HG02852 (cell line): ENCODE measurements at regions not wholly inside any gene's neighbourhood (a gene's known extent, or its start where the extent isn't known, plus 50 kb on each side); places are given as distances from the start of the nearest gene placed in this dataset.

ENCODE experiments used
- ATAC-seq: cut with Tn5 transposase; IDR thresholded peaks from one replicate; pipeline ENCODE4 v1.9.1; 2021; ENCODE audit warnings: mild to moderate bottlenecking, moderate library complexity; ENCODE audit not compliant: unreplicated experiment

DNA sequence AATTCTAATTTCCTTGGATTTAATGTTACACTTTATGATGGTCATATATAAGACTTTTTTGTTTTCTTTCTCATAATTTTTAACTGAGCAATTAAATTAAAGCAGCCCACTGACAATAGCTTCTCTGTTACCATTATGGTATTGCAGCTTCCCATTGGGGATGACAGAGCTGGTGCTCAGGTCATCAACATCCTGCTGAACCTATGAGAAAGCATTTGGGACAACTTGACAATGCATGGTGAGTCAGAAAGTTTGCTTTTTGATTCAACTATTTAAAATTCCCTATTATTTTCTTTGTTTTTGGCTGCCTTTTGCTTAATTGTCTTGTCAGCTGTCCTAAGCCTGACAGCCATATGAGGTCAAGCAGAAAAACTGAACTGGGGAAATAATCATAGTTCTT is 487.4 kb upstream of the RIOK2 start:
- ATAC-seq, result no peak

DNA sequence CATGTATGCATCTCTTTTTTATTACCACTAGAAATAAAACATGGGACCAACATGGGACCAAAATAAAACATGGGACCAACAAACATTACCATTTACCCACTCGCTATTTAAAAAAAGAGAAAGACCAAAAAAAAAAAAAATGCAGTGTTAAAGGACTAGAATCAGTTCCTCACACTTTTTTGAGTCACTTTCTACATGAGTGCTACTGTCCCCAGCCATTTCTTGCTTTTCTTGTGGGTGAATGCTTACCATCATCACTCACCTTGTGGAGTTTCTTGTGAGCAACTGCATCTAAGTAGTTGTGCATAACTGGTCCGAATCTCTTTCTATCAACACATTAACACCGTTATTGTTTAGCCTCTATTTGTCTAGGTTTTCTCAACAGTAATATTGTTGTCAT is 493.6 kb upstream of the RIOK2 start:
- no peak for ATAC-seq

DNA sequence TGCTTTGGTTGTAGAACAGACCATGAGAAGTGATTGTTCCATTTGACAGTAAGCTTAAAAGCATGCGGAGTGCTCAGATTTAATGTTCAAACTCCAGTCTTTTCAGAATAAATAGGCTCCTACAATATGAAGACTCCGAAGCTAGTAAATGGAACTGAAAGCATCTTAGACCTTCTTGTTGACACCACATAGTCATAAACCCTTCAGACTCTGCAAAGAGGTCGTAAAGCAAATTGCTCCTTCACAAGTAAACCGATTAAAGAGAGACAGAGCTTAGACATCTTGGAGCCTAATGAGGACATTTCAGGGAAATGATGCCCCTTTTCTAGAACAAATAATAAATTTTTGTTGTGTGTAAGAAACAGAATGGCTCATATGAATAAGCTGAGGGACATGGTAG is 511.0 kb upstream of the RIOK2 start:
- ATAC-seq, result no peak

DNA sequence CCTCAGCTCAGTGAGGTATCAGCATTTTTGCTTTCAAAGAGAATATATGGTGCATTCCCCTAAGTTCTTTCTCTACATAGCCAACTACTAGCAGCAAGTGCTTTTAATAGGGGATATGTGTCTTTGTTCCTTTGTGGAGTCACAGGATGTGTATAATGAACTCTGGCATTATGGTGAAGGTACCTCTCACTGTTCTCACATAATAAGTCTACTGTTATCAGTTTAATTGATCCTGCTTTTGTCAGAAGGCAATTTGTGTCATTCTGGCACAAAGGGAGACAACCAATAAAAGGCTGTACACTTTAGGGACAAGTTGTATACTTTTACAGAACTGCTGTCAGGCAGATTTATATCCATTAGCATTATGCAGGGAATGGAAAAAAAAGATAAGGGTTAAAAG is 531.4 kb upstream of the RIOK2 start:
- ATAC-seq, result no peak

DNA sequence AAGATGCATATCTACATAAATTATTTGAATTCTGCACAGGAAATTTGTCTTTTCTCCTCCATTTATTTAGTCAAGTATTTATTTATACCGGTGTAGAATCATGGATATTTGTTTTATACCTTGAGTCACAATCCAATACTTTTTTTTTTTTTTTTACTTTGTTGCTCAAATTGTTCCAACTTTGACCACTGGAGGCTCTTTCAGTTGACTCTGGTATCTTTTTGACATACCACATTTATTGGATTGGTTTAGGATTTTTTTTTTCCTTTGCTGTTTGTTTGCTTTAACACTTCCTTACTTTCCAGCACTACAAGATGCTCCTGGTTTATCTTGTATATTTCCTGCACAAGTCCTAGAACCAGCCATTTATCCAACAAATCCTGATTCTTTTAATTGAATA is 543.1 kb upstream of the RIOK2 start:
- no peak for ATAC-seq

DNA sequence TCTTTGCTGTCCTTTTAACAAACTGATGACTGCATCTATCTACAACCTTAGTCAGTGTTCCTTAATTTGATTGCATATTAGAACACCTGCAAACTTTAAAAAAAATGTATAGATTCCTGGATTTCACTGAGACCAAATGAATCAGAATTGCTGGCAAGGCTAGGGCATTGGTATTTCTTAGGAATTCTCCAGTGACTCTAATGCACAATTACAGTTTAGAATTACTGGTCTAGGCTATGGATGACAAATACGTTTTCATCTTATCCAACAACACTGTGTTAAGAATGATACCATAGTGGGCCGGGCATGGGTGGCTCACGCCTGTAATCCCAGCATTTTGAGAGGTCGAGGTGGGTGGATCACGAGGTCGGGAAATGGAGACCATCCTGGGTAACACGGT is 545.9 kb upstream of the RIOK2 start:
- no peak for ATAC-seq

DNA sequence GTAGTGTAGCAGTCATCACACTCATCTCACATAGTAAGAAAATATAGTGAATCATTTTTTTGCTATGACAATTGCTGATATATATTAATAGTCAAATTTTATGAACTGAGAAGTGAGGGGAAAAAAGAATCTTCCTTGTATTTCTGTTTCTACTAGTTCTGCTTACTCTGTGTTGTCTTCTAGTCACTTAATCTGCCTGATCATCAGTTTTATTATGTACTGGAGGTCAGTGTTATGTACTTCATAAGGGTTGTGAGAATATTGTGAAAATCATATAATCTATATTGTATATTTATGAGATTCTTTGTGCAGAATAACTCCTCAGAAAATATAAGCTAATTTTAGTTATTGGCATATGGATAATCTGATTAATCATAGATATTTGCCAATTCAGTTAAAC is 546.9 kb upstream of the RIOK2 start:
- ATAC-seq, result no peak

DNA sequence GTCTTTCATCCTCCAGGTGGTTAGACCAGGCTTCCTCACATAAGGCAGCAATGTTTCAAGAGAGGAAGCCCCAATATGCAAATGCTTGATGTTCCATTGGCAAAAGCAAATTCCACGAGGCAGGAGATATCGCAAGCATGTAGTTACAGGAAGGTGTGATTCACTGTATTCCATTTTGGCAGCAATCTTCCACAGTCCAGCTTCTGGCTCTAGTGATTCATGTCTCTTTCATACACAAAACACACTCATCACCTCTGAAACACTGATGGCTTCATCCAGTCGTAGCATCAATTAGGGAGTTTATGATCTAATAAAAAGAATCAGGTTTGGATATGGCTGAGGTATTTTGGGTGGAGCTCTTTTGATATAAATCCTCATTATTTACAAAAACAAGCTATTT is 552.2 kb upstream of the RIOK2 start:
- no peak for ATAC-seq

DNA sequence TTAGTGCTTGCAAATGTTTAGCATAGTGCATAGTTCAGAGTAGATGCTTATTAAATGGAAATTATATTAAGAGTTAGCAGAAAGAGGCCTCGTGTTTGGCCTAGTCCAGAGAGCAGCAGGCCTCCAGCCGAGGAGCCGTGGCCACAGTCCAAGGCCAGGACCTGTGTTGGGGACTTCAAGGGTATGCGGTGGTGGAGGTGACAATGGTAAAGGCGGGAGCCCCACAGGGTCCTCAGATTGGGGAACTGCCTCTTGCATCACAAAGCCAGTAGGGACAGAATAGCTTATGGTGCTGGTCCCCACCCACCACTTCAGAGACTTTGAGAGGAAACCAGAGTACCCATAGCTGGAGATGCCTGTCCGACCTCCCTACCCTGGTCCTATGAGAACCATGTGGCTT is 554.6 kb upstream of the RIOK2 start:
- ATAC-seq, result no peak

DNA sequence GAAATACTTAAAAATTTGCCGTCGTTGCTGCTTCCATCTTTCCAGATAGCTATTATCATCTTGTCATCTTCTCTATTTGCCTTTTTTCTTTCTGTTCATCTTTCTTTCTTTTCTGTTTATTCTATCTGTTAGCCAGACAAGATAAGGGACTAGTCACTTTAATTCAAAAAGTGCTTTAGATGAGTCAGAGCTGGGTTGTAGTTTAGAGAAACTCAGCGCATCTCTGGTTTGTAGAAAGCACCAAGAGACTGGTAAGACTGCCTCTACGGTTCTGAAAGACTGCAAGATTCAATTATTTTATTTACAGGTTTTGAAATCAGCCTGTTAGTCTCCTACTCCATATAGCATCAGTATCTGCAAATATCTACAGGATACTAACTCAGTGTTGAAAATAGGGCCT is 562.8 kb upstream of the RIOK2 start:
- no peak for ATAC-seq

DNA sequence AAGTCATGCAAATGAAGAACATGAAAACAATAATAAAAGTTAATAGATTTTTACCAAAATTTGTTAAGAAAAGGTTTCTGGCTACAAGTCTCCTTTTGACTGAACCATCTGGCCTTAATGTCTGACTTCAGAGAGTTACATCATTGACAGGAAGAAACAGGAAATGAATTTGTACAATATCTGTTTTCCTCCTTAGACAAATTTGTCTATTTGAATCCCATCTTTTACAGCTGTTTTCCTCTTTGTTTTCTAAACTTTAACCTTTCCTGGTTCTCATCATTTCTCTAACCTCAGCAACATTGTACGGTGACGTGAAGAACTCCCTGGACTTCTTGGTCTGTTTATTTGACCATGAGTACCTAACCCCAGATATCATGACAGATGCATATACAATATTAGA is 567.5 kb upstream of the RIOK2 start:
- ATAC-seq, result no peak

DNA sequence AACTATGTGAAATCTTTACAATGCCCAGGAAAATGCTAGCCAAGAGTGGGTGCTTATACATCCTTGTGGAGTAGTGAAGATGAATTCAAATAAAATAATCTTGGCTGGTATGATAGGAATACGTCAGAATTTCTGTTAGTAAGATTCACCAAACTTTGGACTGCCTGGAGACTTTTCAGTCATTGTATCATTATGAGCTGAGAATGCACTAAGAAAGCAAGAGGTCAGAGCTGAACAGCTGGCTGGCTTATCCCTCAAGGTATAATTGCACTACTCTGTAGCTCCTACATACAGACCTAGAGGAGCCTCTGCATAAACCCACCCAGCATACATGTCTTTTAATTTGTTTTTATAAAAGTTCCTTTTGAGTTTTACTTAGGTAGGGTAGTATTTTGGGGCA is 568.5 kb upstream of the RIOK2 start:
- no peak for ATAC-seq

DNA sequence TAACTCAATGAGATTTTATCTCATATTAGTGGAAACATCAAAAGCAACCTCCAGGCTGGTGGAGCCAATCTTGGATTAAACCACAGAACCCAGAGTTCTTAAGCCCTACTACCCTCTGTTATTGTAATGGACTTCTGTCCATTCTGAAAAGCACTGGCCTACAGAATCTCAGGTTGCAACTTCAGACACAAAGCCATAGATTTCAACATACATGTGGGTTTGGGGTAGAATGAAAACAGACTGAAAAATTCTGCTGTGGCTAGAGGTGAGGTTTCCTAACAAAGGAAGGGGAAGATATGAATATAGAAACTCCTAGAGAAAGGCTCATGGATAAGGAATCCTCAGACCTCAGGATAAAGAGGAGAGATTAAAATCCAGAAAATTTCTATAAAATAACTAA is 569.8 kb upstream of the RIOK2 start:
- ATAC-seq, result no peak

DNA sequence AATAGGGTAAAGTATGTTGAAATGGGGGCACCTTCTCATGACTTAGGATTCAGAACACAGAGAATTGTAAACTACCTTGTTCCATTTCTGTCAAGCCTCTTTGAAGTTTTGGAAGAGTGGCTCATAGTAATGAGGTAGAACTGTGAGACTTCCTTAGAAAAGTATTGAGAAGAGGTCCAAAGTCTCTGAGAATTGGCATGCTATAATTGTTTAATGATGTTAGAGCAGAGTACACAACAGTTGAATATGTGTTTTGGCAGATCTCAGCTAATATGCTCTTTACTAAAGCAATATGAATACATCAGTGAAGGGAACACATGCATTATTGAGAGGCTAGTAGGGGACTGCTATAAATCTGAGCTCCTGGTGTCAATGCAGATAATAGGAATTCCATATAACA is 579.4 kb upstream of the RIOK2 start:
- no peak for ATAC-seq

DNA sequence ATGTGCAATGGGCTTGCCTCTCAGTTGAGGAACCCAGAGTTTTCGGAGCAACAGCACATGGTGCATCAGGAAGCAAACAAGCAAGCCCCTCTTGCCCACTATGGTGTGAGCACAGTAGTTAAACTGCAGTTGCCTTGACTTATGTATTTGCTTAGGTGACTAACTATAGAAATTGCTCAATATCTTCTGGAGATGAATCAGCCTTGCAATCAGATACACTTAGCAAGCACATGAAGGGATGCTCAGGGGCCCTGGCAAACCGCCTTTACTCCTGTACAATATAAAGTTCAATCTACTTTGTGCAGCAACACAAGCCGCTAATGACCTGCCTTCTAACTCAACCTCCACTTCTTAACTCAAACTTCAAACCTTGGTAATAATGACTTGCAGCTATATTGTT is 581.7 kb upstream of the RIOK2 start:
- no peak for ATAC-seq

DNA sequence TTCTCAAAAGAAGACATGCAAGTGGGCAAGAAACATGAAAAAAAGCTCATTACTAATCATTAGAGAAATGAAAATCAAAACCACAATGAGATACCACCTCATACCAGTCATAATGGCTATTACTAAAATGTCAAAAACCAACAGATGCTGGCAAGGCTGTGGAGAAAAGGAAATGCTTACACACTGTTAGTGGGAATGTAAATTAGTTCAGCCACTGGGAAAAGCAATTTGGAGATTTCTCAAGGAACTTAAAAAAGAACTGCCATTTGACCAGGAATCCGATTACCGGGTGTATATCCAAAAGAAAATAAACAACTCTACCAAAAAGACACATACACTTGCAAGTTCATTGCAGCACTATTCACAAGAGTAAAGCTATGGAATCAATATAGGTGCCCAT is 595.4 kb upstream of the RIOK2 start:
- no peak for ATAC-seq

DNA sequence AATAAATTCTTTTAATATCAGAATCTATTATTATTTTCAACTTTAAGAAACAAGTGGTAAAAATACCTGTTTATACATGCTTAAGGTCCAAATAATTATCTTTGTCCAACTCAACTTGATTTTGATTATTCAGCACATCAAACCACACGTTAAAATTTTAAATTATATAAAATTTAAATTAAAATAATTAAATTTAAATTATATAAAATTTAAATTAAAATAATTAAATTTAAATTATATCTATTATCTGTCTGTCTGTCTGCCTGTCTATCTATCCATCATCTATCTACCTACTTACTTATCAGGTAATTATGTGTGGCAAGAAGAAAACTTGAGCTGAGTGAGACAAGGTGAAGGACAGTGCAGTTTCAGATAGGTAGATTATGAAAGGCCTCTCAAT is 605.3 kb upstream of the RIOK2 start:
- no peak for ATAC-seq

DNA sequence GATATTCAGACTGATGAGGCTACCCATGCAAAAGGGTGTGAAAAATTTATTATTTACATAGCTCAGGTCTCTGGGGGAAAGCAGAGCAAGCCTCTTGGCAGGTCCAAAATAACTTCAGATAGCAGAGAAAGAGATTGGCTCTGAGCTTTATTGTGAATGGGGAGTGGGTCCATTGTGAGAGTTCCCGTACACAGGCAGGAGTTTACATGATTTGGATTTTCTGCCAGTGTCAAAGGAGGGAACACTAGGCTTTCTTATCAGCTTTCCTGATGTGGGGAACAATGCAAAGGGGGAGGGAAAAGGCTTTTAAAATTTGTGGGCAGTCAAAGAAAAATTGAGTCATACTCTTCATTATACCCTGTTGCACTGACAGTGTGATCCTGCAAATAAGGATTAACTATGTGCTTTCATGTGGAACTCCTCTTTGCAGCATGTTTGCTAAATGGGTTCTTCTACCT is 615.0 kb upstream of the RIOK2 start:
- no peak for ATAC-seq

DNA sequence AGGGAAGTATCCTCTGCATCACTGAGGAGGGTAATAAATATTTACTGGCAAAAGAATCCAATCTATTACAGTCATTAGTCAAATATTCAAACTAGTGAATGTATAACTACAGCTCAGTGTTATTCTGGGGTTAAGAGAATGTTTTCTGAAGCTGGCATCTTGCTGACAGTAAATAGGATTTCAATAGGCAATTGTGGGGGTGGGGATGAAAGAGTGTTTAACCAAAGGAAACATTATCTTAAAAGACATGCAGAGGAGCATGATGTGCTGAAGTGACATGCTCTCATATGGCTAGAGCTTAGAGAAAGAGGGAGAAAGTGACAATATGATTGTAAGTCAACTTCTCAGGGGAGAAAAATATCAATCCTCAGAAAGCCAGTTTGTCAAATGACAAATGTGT is 618.4 kb upstream of the RIOK2 start:
- ATAC-seq, result no peak

DNA sequence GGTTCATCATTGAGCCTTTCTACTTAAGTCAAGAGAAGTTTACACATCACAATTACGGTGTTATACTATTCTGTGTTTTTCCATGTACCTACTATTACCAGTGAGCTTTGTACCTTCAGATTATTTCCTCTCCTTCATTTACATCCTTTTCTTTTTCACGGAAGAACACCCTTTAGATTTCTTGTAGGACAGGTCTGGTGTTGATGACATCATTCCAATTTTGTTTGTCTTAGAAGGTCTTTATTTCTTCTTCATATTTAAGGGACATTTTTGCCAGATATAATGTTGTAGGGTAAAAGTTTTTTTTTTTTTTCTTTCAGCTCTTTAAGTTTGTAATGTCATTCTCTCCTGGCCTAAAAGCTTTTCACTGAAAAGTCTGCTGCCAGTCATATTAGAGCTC is 637.1 kb upstream of the RIOK2 start:
- ATAC-seq, result no peak

DNA sequence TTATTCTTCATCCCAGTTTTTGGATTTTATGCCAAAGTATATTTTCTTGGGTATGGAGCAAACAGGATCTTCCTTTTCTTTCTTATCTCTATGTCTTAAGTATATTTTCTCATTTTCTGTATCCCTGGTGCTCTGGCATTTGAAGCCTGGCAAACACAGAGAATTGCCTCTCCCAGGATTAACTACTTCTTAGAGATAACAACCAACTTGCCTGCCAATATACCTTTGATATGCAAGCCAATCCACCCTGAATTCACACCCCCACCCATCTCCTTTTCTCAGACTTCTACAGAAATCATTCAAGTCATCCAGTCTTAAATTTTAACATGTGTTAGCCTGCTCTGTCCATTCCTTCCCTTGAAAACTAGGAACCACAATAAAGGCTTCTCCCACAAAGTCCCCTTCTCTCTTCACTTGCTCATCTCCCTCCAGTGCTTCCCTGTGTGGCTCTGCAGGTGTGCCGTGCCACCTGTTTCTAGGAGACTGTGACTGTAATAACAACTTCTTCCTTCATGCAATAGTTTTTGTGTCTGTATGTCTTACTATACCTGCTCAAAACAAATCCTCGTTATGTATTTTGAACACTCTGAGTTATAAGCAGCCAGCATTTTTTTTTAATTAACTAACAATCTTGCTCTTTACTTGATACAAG is 649.7 kb upstream of the RIOK2 start:
- no peak for ATAC-seq

DNA sequence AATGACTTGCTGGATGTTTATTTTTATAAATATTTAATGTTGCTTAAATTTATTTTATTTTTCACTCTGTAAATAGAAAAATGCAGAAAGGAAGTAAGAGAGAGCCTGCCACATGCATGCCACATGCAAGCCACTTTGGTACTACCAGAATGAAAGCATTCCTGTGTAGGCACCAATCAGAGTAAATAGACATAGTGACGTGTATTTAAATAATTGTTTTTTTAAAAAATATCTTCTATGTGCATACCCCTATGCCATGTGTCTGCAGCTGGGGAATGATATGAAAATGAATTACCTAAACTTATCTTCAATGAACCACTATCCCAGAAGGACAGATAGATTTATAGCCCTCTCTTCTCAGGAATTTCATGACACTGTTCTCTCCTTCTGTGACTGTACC is 651.5 kb upstream of the RIOK2 start:
- no peak for ATAC-seq

DNA sequence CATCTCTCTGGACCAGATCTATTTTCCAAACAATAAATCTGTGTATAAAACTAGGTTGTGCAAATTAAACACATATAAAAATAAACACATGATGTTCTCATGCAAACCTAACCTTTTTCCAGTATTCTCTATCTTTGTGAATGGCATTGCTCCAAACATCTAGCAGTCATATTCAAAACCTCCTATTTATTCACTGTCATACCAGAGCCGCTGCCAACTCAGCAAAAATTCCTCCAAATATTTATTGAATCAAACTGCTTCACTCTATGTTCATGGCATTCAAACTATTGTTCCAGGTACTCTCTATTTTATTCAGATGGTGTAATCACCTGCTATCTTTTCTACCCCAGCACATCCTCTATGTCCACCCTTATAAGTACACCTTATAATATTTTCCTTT is 652.1 kb upstream of the RIOK2 start:
- ATAC-seq, result no peak

DNA sequence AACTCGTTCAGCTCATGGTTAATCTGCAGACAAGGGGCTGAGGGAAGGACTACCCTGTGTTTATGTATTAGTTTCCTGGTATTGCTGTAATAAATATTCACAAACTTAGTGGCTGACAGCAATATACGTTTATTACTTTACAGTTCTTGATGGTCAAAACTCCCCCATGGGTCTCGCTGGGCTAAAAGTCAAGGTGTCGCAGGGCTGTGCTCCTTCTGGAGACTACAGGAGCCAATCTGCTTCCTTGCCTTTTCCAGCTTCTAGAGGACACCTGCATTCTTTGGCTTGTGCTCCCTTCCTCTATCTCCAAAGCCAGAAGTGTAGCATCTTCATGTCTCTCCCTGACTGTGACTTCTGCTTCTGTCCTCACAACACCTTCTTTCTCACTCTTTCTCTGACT is 653.8 kb upstream of the RIOK2 start:
- no peak for ATAC-seq
